ENCODE measurements at regions not wholly inside any gene's neighbourhood (a gene's known extent, or its start where the extent isn't known, plus 50 kb on each side); places are given as distances from the start of the nearest gene placed in this dataset.

DNA sequence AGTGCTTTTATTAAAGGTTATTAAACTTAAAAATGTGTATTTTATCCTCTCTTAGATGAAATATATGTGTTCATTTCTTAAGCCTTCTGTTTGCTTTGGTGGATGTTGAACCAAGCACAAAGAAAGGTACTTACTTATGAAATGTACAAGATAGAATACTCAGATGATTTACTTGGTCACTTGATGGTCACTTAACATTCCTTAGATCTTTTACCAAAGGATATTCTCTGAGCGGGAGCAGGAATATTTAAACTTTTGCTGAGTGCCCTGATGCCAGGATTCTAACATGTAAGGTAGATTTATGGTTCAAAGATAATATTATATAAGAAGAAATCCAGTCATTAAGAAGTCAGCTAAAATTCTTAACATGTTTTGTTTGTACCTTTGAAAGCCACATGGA, 193.5 kb upstream of the ZEB2 start:
- Histone ChIP-seq H3K4me3 (no peak overlapping the region), H3K27ac (no peak overlapping the region), H3K9me3 (no peaks in the 10 kb centered on the region), H3K4me1 (no peaks in the 10 kb centered on the region), H3K27me3 (no peaks in the 10 kb centered on the region), H3K36me3 (no peaks in the 10 kb centered on the region)
- DNase-seq: no peak
- TF ChIP-seq POLR2A (IDR thresholded peaks at IDR 0.05): no peak
- TF ChIP-seq, protein P1, sequence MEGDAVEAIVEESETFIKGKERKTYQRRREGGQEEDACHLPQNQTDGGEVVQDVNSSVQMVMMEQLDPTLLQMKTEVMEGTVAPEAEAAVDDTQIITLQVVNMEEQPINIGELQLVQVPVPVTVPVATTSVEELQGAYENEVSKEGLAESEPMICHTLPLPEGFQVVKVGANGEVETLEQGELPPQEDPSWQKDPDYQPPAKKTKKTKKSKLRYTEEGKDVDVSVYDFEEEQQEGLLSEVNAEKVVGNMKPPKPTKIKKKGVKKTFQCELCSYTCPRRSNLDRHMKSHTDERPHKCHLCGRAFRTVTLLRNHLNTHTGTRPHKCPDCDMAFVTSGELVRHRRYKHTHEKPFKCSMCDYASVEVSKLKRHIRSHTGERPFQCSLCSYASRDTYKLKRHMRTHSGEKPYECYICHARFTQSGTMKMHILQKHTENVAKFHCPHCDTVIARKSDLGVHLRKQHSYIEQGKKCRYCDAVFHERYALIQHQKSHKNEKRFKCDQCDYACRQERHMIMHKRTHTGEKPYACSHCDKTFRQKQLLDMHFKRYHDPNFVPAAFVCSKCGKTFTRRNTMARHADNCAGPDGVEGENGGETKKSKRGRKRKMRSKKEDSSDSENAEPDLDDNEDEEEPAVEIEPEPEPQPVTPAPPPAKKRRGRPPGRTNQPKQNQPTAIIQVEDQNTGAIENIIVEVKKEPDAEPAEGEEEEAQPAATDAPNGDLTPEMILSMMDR (IDR thresholded peaks at IDR 0.05): no peak

DNA sequence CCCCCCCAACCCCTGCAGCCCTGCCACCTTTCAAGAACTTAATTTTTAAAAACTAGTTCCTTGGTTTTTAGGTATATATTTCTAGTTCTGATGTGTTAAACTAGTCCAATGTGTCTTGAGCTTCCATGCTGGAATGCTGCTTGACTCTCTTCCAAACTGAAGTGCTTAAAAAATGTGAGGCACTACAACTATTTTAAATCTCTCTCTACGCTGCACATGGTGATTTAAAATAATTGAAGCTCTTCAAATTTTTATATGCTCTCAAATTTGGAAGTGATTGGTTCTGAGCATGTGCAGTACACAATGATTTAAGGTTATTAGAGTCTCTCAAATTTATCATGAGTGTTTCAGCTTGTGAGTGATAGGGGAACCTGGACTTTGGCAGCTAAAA, 192.6 kb upstream of the ZEB2 start:
- no peaks in the 10 kb centered on the region for H3K9me3 ChIP-seq
- no peaks in the 10 kb centered on the region for H3K27me3 ChIP-seq
- H3K27ac ChIP-seq: no peak overlapping the region
- H3K36me3 ChIP-seq: no peaks in the 10 kb centered on the region
- no peaks in the 10 kb centered on the region for H3K4me1 ChIP-seq
- no peak for DNase-seq
- TF ChIP-seq, protein P1 (IDR thresholded peaks at IDR 0.05): no peak
- TF ChIP-seq POLR2A (IDR thresholded peaks at IDR 0.05): no peak
- H3K4me3 ChIP-seq: no peak overlapping the region

DNA sequence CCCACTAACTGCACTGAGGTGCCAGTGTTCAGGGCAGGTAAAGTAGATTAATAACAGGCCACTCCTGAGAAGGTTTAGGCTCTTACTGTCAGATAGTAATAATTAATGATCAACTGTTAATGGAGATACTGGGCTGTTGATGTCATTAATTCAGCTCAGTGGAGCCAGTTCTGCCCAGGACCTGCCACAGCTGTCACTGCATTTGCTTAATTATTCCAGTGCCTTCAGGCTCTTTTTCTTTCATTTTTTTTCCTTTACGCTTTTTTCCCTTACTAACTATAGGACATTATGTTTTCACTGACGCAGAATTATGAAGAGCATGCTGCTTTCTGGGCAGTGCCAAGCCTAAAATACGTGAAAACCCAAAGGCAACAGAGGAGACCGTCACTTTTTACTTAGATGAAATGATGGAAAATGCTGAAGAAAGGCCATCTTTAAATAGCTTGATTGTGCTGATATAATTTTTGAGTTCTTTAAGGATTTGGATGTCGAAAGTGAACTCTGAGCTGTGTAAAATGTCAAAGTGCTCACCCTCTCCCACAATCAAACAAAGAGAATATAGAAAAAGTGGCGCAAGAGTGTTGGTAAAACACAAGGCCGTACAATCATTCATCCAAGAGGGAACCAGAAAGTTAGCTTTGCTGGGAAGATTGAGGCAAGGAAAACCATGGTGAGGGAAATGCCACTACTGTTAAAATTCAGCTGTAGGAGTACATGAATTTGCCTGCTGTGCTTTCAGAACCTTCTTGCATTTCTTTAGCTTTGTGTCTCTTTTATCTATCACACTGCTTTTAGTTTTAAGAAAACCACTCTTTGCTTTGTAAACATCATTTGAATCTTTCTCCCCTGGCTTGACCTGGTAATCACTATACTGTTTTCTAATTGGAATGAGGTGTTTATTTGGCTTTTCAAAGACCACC, 192.0 kb upstream of the ZEB2 start:
- TF ChIP-seq POLR2A (IDR thresholded peaks at IDR 0.05): no peak
- TF ChIP-seq, protein P1 (IDR thresholded peaks at IDR 0.05): no peak

DNA sequence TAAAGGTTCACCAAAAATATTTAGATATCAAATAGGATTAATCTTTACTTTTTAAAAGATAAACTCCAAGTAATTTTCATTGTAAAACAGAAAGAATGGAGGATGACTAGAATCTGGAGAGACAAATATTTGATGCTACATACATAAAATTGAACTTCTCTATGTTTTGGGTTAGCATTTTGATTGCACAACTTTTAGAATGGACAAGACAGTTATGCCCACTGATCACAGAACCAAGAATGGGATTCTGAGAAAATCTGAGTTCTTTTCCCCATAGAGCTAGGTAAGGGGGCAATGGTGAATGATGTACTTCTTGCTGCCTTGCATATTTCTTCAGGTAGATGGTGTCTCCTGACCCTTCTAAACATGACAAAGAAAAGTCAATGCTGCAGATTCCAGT, 191.2 kb upstream of the ZEB2 start:
- TF ChIP-seq, protein P1 (IDR thresholded peaks at IDR 0.05): no peak
- no peak for TF ChIP-seq POLR2A (IDR thresholded peaks at IDR 0.05)
- DNase-seq: no peak
- no peaks in the 10 kb centered on the region for H3K27me3 ChIP-seq
- no peaks in the 10 kb centered on the region for H3K4me1 ChIP-seq
- no peak overlapping the region for H3K4me3 ChIP-seq
- H3K27ac ChIP-seq: no peak overlapping the region
- H3K9me3 ChIP-seq: no peaks in the 10 kb centered on the region
- no peaks in the 10 kb centered on the region for H3K36me3 ChIP-seq

More for the DNA sequence above, 192.0 kb upstream of the ZEB2 start:
- Histone ChIP-seq H3K4me3 (no peak overlapping the region), H3K36me3 (no peaks in the 10 kb centered on the region), H3K9me3 (no peaks in the 10 kb centered on the region), H3K27me3 (no peaks in the 10 kb centered on the region), H3K4me1 (no peaks in the 10 kb centered on the region), H3K27ac (no peak overlapping the region)
- no peak for DNase-seq

DNA sequence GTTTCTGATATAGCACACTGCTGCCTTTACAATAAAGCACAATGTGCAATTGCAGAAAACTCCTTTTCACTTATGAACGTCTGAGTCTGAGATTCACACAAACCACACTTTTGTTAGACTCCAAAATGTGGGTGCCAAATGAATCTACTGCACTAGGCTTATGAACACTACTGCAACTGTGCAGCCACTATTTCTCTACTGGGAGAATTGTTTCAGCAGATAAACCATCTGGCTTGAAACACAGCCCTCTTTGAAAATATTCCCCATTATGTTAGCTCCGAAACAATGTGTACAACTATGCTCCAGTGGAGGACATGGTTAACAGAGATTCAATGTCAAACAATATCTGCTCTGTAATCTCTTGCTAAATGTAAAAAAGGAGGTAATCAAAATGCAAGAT, 188.7 kb upstream of the ZEB2 start:
- no peaks in the 10 kb centered on the region for H3K27me3 ChIP-seq
- no peaks in the 10 kb centered on the region for H3K4me1 ChIP-seq
- TF ChIP-seq POLR2A (IDR thresholded peaks at IDR 0.05): no peak
- TF ChIP-seq, protein P1 (IDR thresholded peaks at IDR 0.05): no peak
- H3K27ac ChIP-seq: no peak overlapping the region
- DNase-seq: no peak
- no peaks in the 10 kb centered on the region for H3K36me3 ChIP-seq
- no peaks in the 10 kb centered on the region for H3K9me3 ChIP-seq
- H3K4me3 ChIP-seq: no peak overlapping the region

All from Peyer's patch (tissue), 4 donors.